Smooth muscle cell (in vitro differentiated cells): ENCODE measurements at regions not wholly inside any gene's neighbourhood (a gene's known extent, or its start where the extent isn't known, plus 50 kb on each side); places are given as distances from the start of the nearest gene placed in this dataset.

Experiments used
- DNase-seq: peaks from one replicate; lab custom pipeline; 2025; ENCODE audit not compliant: unreplicated experiment; lab: John Stamatoyannopoulos, UW
- H2AFZ ChIP-seq: fragments of 200-600 bp; sonication (generic); 2 replicates; pipeline ENCODE4 v1.6.0; 2016; ENCODE audit warnings: antibody characterized with exemption, low read depth, mild to moderate bottlenecking
- H3F3A ChIP-seq: fragments of 200-600 bp; sonication (generic); 2 replicates; pipeline ENCODE4 v1.6.0; 2017; ENCODE audit warnings: antibody characterized with exemption, low read depth
- H3K27ac ChIP-seq: fragments of 200-600 bp; sonication (generic); 2 replicates; pipeline ENCODE4 v1.5.1; 2016; ENCODE audit warnings: low read depth, mild to moderate bottlenecking
- H3K27me3 ChIP-seq: fragments of 200-600 bp; sonication (generic); 2 replicates; pipeline ENCODE4 v1.6.1; 2016; ENCODE audit warnings: low read depth, mild to moderate bottlenecking
- H3K36me3 ChIP-seq: fragments of 200-600 bp; sonication (generic); 2 replicates; pipeline ENCODE4 v1.5.1; 2016; ENCODE audit warnings: low read depth
- H3K4me1 ChIP-seq: fragments of 200-600 bp; sonication (generic); 2 replicates; pipeline ENCODE4 v1.5.1; 2016; ENCODE audit warnings: low read depth
- H3K4me2 ChIP-seq: fragments of 200-600 bp; sonication (generic); 2 replicates; pipeline ENCODE4 v1.6.0; 2016; ENCODE audit warnings: mild to moderate bottlenecking
- H3K4me3 ChIP-seq: fragments of 200-600 bp; sonication (generic); 2 replicates; pipeline ENCODE4 v1.5.1; 2016; ENCODE audit warnings: mild to moderate bottlenecking
- H3K79me2 ChIP-seq: fragments of 200-600 bp; sonication (generic); 2 replicates; pipeline ENCODE4 v1.6.0; 2016; ENCODE audit warnings: low read depth, mild to moderate bottlenecking
- H3K9ac ChIP-seq: fragments of 200-600 bp; sonication (generic); 2 replicates; pipeline ENCODE4 v1.6.0; 2016; ENCODE audit warnings: low read depth
- H3K9me3 ChIP-seq: fragments of 200-600 bp; sonication (generic); replicated peaks from 2 replicates; pipeline ENCODE4 v1.5.1; 2016; ENCODE audit warnings: low read depth
- H4K20me1 ChIP-seq: fragments of 200-600 bp; sonication (generic); 2 replicates; pipeline ENCODE4 v1.6.0; 2016; ENCODE audit warnings: low read depth
- WGBS: methylation state at CpG from one replicate; pipeline ENCODE4 v1.1.7; 2016; ENCODE audit warnings: low lambda C conversion rate; 5-methylcytosine and 5-hydroxymethylcytosine counted together
- TF ChIP-seq, protein P1 (sequence below): fragments of 200-600 bp; sonication (generic); IDR thresholded peaks from 2 replicates; pipeline ENCODE4 v1.5.1; 2017; ENCODE audit warnings: borderline replicate concordance, mild to moderate bottlenecking, antibody characterized with exemption; ENCODE audit not compliant: insufficient read depth, poor library complexity, severe bottlenecking

DNA sequence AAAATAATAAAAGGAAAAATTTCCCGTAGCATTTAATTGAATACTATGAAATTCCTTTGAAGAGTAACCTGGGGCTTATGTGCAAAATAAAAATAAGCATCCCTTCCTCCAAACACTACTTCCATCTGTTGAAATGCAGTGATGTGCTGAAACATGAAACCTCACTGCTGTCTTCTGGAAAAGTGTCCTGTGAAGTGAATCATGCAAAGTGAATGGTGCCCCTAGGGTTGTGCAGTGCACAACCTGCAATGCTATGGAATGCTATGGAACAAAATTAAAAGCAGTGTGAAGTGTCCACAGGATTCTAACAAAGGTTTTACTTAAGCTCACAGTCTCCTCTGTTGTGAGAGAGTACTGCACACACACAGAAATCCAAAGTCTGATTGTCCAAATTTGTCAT lies 480.9 kb downstream of the ETV1 start:
- DNase-seq = no peak
- TF ChIP-seq, protein P1, sequence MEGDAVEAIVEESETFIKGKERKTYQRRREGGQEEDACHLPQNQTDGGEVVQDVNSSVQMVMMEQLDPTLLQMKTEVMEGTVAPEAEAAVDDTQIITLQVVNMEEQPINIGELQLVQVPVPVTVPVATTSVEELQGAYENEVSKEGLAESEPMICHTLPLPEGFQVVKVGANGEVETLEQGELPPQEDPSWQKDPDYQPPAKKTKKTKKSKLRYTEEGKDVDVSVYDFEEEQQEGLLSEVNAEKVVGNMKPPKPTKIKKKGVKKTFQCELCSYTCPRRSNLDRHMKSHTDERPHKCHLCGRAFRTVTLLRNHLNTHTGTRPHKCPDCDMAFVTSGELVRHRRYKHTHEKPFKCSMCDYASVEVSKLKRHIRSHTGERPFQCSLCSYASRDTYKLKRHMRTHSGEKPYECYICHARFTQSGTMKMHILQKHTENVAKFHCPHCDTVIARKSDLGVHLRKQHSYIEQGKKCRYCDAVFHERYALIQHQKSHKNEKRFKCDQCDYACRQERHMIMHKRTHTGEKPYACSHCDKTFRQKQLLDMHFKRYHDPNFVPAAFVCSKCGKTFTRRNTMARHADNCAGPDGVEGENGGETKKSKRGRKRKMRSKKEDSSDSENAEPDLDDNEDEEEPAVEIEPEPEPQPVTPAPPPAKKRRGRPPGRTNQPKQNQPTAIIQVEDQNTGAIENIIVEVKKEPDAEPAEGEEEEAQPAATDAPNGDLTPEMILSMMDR = no peak
- no peaks in the 10 kb centered on the region for H3K9me3 ChIP-seq

DNA sequence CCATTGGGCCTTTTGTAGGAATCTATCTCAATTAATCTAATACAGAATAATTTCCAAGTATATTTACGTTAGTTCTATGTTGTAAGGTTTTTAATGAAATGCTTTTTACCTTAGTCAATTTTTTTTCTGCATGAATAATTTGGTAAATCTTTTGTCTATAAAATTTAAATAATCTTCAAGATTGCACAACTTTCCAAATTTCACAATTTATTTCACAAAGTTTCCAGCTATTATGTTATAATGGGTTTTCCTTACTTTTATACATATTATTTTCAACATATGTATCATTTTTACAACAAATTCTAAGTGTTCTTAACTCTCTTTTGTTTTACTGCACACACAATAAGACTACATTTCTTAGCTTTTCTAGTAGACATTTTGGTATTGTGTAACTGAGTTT lies 470.7 kb downstream of the ETV1 start:
- Histone ChIP-seq H4K20me1 (no peaks in the 10 kb centered on the region), H3K4me2 (no peak overlapping the region), H2AFZ (no peak overlapping the region), H3K79me2 (no peaks in the 10 kb centered on the region), H3K9ac (no peak overlapping the region), H3K4me1 (no peaks in the 10 kb centered on the region), H3K4me3 (no peak overlapping the region), H3K36me3 (no peaks in the 10 kb centered on the region), H3K9me3 (no peaks in the 10 kb centered on the region), H3K27ac (no peak overlapping the region), H3K27me3 (no peaks in the 10 kb centered on the region), H3F3A (no peaks in the 10 kb centered on the region)
- TF ChIP-seq, protein P1 = no peak
- 95% methylated on average over 1 of the region's 1 CpG for WGBS
- DNase-seq = no peak

More for the DNA sequence above, 480.9 kb downstream of the ETV1 start:
- no peak overlapping the region for H3K27ac ChIP-seq
- 92% methylated on average over 1 of the region's 1 CpG for WGBS
- H3K79me2 ChIP-seq = no peaks in the 10 kb centered on the region
- H3K9ac ChIP-seq = no peak overlapping the region
- no peaks in the 10 kb centered on the region for H3F3A ChIP-seq
- no peak overlapping the region for H3K4me3 ChIP-seq
- H2AFZ ChIP-seq = no peak overlapping the region
- H3K4me1 ChIP-seq = peaks cover 29% of the 10 kb centered on the region
- no peaks in the 10 kb centered on the region for H4K20me1 ChIP-seq
- H3K36me3 ChIP-seq = no peaks in the 10 kb centered on the region
- no peak overlapping the region for H3K4me2 ChIP-seq
- no peaks in the 10 kb centered on the region for H3K27me3 ChIP-seq

DNA sequence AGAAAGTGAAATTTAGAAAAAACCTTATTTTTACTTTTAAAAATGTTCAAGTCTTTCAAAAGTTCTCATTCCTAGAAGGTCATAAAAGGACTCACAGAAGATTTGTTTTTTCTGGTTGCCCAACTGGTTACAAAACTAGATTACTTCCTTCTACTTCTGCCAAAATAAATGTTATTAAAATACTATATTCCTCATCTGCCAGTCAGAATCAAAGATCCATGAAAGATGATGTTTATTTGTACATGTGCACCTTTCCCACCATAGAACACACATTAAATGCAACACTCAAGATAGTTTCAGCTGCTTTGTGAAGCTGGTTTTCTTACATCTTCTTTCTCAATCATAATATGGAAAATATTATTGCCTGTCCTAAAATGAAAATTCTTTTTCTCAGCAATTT lies 465.4 kb downstream of the ETV1 start:
- Histone ChIP-seq H3K9me3 (no peaks in the 10 kb centered on the region), H4K20me1 (no peaks in the 10 kb centered on the region), H3K27ac (no peak overlapping the region), H3K4me2 (no peak overlapping the region), H3K4me1 (no peaks in the 10 kb centered on the region), H3K36me3 (no peaks in the 10 kb centered on the region), H3K9ac (no peak overlapping the region), H2AFZ (no peak overlapping the region), H3K79me2 (no peaks in the 10 kb centered on the region), H3K27me3 (no peaks in the 10 kb centered on the region), H3K4me3 (no peak overlapping the region), H3F3A (no peaks in the 10 kb centered on the region)
- no peak for DNase-seq
- TF ChIP-seq, protein P1 = no peak

DNA sequence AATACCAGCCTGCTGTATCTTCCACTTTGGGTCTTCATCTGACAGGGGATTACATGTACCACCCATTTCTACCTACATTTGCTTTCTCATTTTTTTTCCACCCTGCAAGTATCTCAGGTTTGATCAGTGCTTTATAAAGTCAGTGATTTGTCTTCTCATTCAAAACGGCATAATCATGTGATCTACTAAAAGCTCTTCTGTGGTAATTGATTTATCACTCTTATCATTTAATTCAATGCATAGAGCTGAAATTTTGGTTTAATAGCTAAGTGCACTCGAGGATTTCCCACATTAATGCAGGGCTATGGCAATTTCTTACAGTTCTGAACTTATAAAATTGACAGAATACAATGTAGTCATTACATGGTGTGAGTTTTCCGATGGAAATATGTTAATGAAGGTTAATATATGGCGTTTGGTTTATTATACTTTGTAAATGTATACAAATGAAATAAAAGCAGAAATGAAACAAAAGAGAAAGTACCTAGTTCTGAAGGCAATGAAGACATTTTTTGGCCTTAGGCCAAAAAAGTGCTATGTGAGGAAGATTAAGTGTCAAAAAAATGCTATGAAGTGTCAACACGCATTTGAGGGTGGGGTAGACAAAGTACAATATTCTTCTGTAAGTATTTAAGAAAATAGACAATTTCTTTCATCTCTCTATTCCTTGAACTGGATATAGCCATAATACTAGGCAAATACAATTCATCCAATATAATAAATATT lies 457.3 kb downstream of the ETV1 start:
- WGBS = 88% methylated on average over 5 of the region's 5 CpGs
- Histone ChIP-seq H2AFZ (no peak overlapping the region), H3F3A (no peaks in the 10 kb centered on the region), H3K4me1 (no peaks in the 10 kb centered on the region), H3K27ac (no peak overlapping the region), H3K27me3 (no peaks in the 10 kb centered on the region), H4K20me1 (no peaks in the 10 kb centered on the region), H3K4me2 (no peak overlapping the region), H3K79me2 (no peaks in the 10 kb centered on the region), H3K36me3 (no peaks in the 10 kb centered on the region), H3K4me3 (no peak overlapping the region), H3K9ac (no peak overlapping the region), H3K9me3 (no peaks in the 10 kb centered on the region)
- no peak for DNase-seq
- TF ChIP-seq, protein P1 = no peak
